Epithelial cell of esophagus (primary cell): ENCODE measurements at regions not wholly inside any gene's neighbourhood (a gene's known extent, or its start where the extent isn't known, plus 50 kb on each side); places are given as distances from the start of the nearest gene placed in this dataset.

Experiments
- DNase-seq: peaks from one replicate; pipeline ENCODE4 v3.0.0; 2010; ENCODE audit warnings: low read depth
- H3K4me3 ChIP-seq: 2 replicates; pipeline ENCODE4 v1.5.1; 2011; ENCODE audit warnings: mild to moderate bottlenecking, low read length, control low read depth
- TF ChIP-seq, protein P1 (sequence below): IDR thresholded peaks from 2 replicates; pipeline ENCODE4 v1.5.1; 2011; ENCODE audit warnings: low read depth, mild to moderate bottlenecking, low read length, control low read depth, inconsistent platforms; ENCODE audit not compliant: insufficient read depth; ENCODE audit errors: missing control alignments

DNA sequence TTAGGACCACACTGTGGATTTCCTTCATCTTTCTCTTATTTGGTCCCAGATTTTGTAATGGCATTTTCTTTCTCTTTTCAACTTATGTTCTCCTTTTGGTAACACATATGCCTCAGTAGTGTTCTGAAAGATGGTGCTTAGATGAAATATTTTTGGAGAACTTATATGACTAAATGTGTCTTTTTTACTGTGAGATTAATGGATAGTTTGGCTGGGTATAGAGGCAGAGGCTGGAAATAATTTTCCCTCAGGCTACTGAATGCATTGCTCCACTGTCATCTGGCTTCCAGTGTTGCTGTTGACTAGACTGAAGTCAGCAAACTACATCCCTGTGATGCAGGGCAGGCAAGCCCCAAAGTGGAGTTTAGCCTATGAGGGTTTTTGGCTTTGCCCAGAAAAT, 450.9 kb downstream of the DMAC1 start:
- TF ChIP-seq, protein P1, sequence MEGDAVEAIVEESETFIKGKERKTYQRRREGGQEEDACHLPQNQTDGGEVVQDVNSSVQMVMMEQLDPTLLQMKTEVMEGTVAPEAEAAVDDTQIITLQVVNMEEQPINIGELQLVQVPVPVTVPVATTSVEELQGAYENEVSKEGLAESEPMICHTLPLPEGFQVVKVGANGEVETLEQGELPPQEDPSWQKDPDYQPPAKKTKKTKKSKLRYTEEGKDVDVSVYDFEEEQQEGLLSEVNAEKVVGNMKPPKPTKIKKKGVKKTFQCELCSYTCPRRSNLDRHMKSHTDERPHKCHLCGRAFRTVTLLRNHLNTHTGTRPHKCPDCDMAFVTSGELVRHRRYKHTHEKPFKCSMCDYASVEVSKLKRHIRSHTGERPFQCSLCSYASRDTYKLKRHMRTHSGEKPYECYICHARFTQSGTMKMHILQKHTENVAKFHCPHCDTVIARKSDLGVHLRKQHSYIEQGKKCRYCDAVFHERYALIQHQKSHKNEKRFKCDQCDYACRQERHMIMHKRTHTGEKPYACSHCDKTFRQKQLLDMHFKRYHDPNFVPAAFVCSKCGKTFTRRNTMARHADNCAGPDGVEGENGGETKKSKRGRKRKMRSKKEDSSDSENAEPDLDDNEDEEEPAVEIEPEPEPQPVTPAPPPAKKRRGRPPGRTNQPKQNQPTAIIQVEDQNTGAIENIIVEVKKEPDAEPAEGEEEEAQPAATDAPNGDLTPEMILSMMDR = no peak
- no peak overlapping the region for H3K4me3 ChIP-seq
- no peak for DNase-seq

DNA sequence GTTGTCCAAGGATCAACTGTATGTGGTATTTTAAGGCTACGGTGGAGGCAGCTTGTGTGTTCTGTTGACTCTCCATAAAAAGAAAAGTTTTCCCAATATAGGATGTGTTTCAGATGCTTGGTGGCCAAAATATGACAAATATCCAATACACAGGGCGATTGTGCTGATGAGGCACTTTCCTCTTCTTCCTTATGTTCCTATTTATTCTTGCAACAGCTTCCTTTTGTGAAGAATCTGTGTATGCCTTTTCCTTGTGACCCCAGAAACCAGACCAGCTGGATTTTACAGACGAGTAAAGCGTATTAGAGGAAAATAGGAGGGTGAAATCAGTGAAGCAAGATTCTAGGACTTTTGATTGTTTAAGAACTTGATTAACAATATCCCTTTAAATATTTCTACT, 452.0 kb downstream of the DMAC1 start:
- DNase-seq = no peak
- no peak overlapping the region for H3K4me3 ChIP-seq
- TF ChIP-seq, protein P1 = no peak

DNA sequence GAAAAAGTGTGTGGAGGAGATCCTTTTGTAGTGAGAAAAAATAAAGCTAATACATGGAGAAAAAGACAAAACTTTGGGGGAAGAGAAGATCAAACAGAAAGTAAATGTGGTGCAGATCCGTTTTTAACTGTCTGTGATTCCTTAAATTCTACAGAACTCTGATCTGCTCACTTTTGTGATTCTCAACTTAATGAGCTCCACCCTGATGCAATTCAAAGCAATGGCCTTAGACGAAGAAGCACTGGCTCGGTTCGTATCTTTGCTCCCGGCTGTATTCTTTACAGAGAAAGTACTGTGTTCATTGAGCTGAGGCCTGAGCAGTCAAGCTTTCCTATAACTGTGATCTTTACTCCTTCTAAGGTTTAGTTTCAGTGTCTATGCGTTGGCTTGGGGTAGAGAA, 453.4 kb downstream of the DMAC1 start:
- no peak for DNase-seq
- TF ChIP-seq, protein P1 = no peak
- no peak overlapping the region for H3K4me3 ChIP-seq

DNA sequence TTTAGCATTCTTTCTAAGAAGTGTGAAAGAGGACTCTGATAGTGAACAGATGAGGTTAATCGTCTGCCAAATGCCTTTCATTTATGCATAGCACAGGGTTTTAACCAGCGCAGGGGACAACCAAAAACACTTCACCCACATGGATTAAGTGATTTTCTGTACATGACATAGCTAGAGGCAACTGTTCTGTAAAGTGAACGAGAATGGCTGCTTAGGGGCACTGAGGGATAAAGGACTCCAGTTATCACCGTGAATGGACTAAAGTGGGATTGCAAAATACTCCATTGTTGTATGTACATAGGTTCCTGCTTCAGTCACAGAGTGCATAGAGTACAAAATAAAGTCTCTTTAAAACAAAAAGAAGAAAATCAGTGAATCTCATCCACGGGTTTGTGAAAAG, 456.8 kb downstream of the DMAC1 start:
- DNase-seq = no peak
- H3K4me3 ChIP-seq = no peak overlapping the region
- TF ChIP-seq, protein P1 = no peak

DNA sequence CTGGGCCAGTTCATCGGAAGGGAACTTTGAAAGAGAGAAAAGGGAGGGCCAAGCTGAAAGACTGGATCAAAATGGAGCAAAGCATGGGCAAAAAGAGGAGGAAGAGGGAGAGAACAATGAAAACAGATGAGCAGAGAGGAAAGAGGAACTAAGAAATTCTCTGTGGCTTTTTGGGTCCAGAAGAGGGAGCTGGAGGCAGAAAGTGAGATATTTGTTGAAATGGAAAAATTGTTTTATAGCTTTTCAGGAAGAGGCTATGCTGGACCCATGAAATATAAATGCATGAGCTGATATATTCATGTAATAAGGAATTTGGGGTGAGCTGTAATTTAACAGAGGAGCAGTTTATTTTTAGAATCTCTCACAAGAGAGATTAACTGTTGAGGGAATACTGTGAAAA, 457.3 kb downstream of the DMAC1 start:
- no peak for DNase-seq
- TF ChIP-seq, protein P1 = no peak

DNA sequence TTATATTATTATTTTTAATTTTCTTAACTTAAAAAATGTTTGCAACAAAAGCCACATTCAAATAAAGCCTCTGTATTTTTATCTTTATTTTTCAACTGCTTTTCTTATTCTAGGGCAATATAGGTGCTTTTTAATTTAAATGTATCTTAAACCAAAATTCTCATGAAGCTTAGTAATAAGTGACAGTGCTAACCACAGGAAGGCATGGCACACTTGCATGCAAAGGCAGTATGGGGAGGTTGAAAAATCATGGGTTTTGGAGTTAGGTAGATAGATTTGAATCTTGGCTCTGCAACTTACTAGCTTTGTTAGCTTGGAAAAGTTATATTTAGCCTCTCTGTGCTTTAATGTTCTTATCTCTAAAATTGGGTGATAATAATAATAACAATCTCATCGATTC, 458.0 kb downstream of the DMAC1 start:
- TF ChIP-seq, protein P1 = no peak
- H3K4me3 ChIP-seq = no peak overlapping the region
- no peak for DNase-seq

More for the DNA sequence above, 457.3 kb downstream of the DMAC1 start:
- no peak overlapping the region for H3K4me3 ChIP-seq

DNA sequence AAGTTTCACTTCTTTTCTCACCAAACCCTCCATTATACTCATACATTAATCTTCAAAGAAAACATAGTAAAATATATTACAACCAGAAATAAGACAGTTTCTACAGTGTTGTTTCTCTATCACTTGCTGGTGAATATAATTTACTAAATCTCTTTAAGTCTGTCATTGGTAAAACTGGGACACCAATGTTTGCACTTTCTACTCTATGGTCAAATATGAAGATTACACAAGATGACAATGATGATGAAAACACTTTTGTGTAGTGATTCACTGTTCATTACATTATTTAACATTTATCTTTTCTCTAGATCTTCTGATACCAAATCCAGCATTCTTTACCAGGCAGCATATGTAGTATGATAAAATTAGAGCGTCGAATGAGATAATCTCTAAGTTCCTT, 459.1 kb downstream of the DMAC1 start:
- H3K4me3 ChIP-seq = no peak overlapping the region
- no peak for DNase-seq
- TF ChIP-seq, protein P1 = no peak
